Spleen (tissue), 11 donors: ENCODE measurements at regions not wholly inside any gene's neighbourhood (a gene's known extent, or its start where the extent isn't known, plus 50 kb on each side); places are given as distances from the start of the nearest gene placed in this dataset.

ENCODE experiments used
- DNase-seq: peaks from one replicate; pipeline ENCODE4 v3.0.0-alpha.2; 2020
- H3K27ac ChIP-seq, 8 donors: fragments of 200-600 bp; sonication (generic) in 7 of 8; 1 replicate in 4 of 8; 2 replicates in 4 of 8; pipeline versions ENCODE4 v1.5.0 to v1.8.0; 2016 to 2021; ENCODE audit warnings: inconsistent platforms in 4 of 8, mild to moderate bottlenecking in 4 of 8, moderate library complexity in 1 of 8
- H3K27me3 ChIP-seq, 7 donors: fragments of 200-600 bp; sonication (generic) in 6 of 7; replicated peaks in 1 of 7; 1 replicate in 4 of 7; 2 replicates in 3 of 7; pipeline versions ENCODE4 v1.5.0 to v1.8.0; 2016 to 2021; ENCODE audit warnings: inconsistent platforms in 3 of 7, mild to moderate bottlenecking in 1 of 7
- H3K36me3 ChIP-seq, 6 donors: fragments of 200-600 bp; sonication (generic) in 5 of 6; 1 replicate in 4 of 6; 2 replicates in 2 of 6; pipeline versions ENCODE4 v1.5.0 to v1.8.0; 2016 to 2021; ENCODE audit warnings: inconsistent platforms in 2 of 6
- H3K4me1 ChIP-seq, 6 donors: fragments of 200-600 bp; sonication (generic) in 5 of 6; 1 replicate in 3 of 6; 2 replicates in 3 of 6; pipeline versions ENCODE4 v1.5.0 to v1.8.0; 2016 to 2021; ENCODE audit warnings: inconsistent platforms in 3 of 6
- H3K4me3 ChIP-seq, 8 donors: fragments of 200-600 bp; sonication (generic) in 7 of 8; 1 replicate in 4 of 8; 2 replicates in 4 of 8; pipeline versions ENCODE4 v1.5.0 to v1.8.0; 2016 to 2021; ENCODE audit warnings: inconsistent platforms in 4 of 8, mild to moderate bottlenecking in 4 of 8, moderate library complexity in 2 of 8
- H3K9me3 ChIP-seq, 8 donors: fragments of 200-600 bp; sonication (generic) in 7 of 8; 1 replicate in 4 of 8; 2 replicates in 4 of 8; pipeline versions ENCODE4 v1.5.0 to v1.8.0; 2016 to 2021; ENCODE audit warnings: inconsistent platforms in 4 of 8
- POLR2A ChIP-seq, 3 donors: fragments of 450-650 bp; IDR thresholded peaks; one replicate each; pipeline ENCODE4 v1.5.1; 2017; ENCODE audit warnings: antibody characterized with exemption in 3 of 3, mild to moderate bottlenecking in 1 of 3
- POLR2AphosphoS5 ChIP-seq, 3 donors: sonication (generic); formaldehyde crosslinking; IDR thresholded peaks; one replicate each; pipeline ENCODE4 v1.5.1; 2017; ENCODE audit warnings: antibody characterized with exemption in 3 of 3
- WGBS, 5 donors: extraction: QIAGEN DNeasy Blood & Tissue Kit in 3 of 5; methylation state at CpG; one replicate each; pipeline versions ENCODE4 v1.1.5 to v1.1.7; 2013 to 2018; 5-methylcytosine and 5-hydroxymethylcytosine counted together
- intact Hi-C: fragments of 100-400 bp; cut with DNase I; formaldehyde crosslinking; loops from one replicate; pipeline ENCODE4 v1.15.0; 2023; ENCODE audit warnings: low total_unique reads
- TF ChIP-seq, protein P1 (sequence below), 11 experiments: fragments of 200-600 bp in 7 of 11; fragments of 450-650 bp in 4 of 11; sonication (generic) in 4 of 11; IDR thresholded peaks in 8 of 11; conservative IDR thresholded peaks in 3 of 11; 1 replicate in 7 of 11; 2 replicates in 4 of 11; pipeline versions ENCODE4 v1.4.0 to v1.8.0; 2016 to 2021; ENCODE audit warnings: antibody characterized with exemption in 11 of 11, inconsistent platforms in 4 of 11, mild to moderate bottlenecking in 1 of 11
- donor health status: healthy with polysubstance abuse.
- donor health status: DM: no; HTN: no; CAD: no; lungs with moderate emphysema.
- donor health status: DM: no; HTN: no; CAD: no.
- donor health status: Bipolar disorder and iron deficiency.
- donor health status: healthy.
- donor health status: DM: no; HTN: no; CAD: no.
- donor health status: DM: yes; HTN: yes; CAD: no.

DNA sequence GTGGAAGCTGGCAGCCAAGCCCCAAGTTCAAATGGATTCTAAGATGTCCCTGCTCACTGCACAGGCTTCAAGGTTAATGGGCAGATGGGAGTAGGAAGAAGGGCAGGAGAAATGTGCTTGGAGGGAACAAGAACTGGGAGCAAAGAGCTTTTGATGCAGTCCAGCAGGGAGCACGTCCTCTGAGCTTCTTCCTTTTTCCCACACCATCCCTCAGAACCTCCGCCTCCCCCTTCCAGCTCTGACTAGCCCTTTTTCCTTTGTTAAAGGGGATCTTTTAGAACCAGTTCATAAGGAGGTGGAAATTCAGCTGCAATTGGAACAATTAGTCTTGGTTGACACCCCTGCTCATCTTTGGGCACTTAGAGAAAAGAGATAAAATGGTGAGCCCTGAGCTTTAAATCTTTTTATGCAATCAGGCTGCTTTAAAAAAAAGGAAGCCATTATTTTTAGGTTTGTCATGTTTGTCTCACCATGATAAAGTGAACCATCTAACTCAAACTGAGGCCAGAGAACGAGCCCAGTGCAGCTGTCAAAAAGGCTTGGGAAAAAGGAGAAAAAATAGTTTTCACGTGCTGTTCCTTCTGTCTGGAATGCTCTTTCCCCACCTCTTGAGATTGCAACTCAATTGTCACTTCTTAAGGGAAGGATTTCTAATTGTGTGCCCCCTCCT is 135.8 kb upstream of the IL1RAPL2 start:
- Histone ChIP-seq H3K27me3 (peaks cover 0 to 6% (median 0%) of the 10 kb centered on the region in 7 donors), H3K4me3 (no peak overlapping the region), H3K27ac (no peak overlapping the region), H3K9me3 (no peaks in the 10 kb centered on the region), H3K4me1 (no peaks in the 10 kb centered on the region), H3K36me3 (no peaks in the 10 kb centered on the region)
- 25 to 35% (median 28%) methylated on average over 4 of the region's 4 CpGs for whole genome bisulfite sequencing, 5 donors
- DNase-seq: no peak
- intact Hi-C loops: no loop called here
- TF ChIP-seq POLR2A (IDR thresholded peaks at IDR 0.05): no peak
- TF ChIP-seq, protein P1, sequence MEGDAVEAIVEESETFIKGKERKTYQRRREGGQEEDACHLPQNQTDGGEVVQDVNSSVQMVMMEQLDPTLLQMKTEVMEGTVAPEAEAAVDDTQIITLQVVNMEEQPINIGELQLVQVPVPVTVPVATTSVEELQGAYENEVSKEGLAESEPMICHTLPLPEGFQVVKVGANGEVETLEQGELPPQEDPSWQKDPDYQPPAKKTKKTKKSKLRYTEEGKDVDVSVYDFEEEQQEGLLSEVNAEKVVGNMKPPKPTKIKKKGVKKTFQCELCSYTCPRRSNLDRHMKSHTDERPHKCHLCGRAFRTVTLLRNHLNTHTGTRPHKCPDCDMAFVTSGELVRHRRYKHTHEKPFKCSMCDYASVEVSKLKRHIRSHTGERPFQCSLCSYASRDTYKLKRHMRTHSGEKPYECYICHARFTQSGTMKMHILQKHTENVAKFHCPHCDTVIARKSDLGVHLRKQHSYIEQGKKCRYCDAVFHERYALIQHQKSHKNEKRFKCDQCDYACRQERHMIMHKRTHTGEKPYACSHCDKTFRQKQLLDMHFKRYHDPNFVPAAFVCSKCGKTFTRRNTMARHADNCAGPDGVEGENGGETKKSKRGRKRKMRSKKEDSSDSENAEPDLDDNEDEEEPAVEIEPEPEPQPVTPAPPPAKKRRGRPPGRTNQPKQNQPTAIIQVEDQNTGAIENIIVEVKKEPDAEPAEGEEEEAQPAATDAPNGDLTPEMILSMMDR (IDR thresholded peaks at IDR 0.05 in 8 of 11, conservative IDR thresholded peaks at IDR 0.05 in 3 of 11): no peak
- no peak for TF ChIP-seq POLR2AphosphoS5 (IDR thresholded peaks at IDR 0.05)

DNA sequence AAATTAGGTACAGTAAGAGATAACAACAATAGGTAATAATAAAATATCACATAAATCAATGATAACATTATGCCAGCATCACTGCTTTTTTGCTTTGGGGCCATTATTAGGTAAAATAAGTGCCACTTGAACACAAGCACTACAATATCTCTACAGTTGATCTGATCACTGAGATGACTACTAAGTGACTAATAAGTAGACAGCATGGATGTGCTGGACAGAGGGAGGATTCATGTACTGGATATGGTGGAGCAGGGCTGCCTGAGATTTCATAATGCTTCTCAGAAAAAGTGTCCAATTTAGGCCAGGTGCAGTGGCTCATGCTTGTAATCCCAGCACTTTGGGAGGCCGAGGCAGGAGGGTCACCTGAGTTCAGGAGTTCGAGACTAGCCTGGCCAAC is 137.8 kb upstream of the IL1RAPL2 start:
- intact Hi-C loops: no loop called here
- DNase-seq: no peak
- Histone ChIP-seq H3K27ac (no peak overlapping the region), H3K9me3 (no peaks in the 10 kb centered on the region), H3K36me3 (no peaks in the 10 kb centered on the region), H3K27me3 (peaks cover 0 to 6% (median 0%) of the 10 kb centered on the region in 7 donors), H3K4me3 (no peak overlapping the region), H3K4me1 (no peaks in the 10 kb centered on the region)
- TF ChIP-seq, protein P1 (IDR thresholded peaks at IDR 0.05 in 8 of 11, conservative IDR thresholded peaks at IDR 0.05 in 3 of 11): no peak
- TF ChIP-seq POLR2AphosphoS5 (IDR thresholded peaks at IDR 0.05): no peak
- TF ChIP-seq POLR2A (IDR thresholded peaks at IDR 0.05): no peak
- 62 to 94% (median 74%) methylated on average over 2 of the region's 2 CpGs; no CpG with 5 or more reads in 1 of the 5 donors for WGBS, 5 donors

DNA sequence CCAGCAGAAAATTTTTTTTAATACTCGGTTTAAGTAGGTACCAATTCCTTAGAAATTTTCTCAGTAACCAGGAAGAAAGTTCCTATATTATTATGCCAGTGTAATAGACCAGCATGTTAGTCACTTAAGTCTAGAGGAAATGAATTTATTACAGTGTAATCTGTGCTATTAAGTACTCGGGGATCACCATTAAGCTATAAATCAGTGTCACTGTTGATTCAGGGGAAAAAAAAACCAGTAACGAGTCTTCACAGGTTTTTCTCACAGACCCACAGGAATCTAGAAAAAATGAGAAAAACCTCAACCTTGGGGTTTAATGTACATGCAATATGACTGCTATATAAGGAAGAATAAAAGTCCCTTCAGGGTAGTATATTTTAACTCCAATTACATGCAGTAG is 138.3 kb upstream of the IL1RAPL2 start:
- no peak overlapping the region for H3K27ac ChIP-seq
- H3K4me3 ChIP-seq: no peak overlapping the region
- H3K4me1 ChIP-seq: no peaks in the 10 kb centered on the region
- whole genome bisulfite sequencing, 5 donors: 52 to 70% (median 54%) methylated on average over 3 of the region's 3 CpGs
- H3K27me3 ChIP-seq: peaks cover 0 to 6% (median 0%) of the 10 kb centered on the region in 7 donors
- no peaks in the 10 kb centered on the region for H3K36me3 ChIP-seq
- intact Hi-C loops: no loop called here
- no peak for DNase-seq
- no peaks in the 10 kb centered on the region for H3K9me3 ChIP-seq
- TF ChIP-seq POLR2A (IDR thresholded peaks at IDR 0.05) (no peak), POLR2AphosphoS5 (IDR thresholded peaks at IDR 0.05) (no peak)
- TF ChIP-seq, protein P1 (IDR thresholded peaks at IDR 0.05 in 8 of 11, conservative IDR thresholded peaks at IDR 0.05 in 3 of 11): no peak

DNA sequence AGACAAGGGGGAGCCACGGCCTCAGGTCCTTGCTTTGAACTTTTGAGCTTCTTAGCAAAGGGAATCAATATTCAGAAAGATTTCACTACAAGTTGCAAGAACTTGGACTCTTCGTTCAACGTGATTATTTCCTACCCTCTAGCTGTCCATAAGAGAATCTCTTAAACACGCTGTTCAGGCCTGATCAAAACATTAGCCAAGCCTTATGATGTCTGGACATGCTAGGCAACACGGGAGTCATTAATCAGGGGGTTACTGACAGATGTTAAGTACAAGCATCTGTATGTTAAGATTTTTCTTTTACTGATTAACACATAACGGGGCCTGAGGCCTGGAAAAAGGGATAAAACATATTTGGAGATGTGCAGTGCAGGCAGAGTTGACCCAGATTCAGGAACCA is 138.9 kb upstream of the IL1RAPL2 start:
- H3K4me3 ChIP-seq: no peak overlapping the region
- H3K27me3 ChIP-seq: peaks cover 0 to 6% (median 0%) of the 10 kb centered on the region in 7 donors
- H3K36me3 ChIP-seq: no peaks in the 10 kb centered on the region
- no peaks in the 10 kb centered on the region for H3K9me3 ChIP-seq
- TF ChIP-seq POLR2A (IDR thresholded peaks at IDR 0.05) (no peak), POLR2AphosphoS5 (IDR thresholded peaks at IDR 0.05) (no peak)
- TF ChIP-seq, protein P1 (IDR thresholded peaks at IDR 0.05 in 8 of 11, conservative IDR thresholded peaks at IDR 0.05 in 3 of 11): no peak
- no peaks in the 10 kb centered on the region for H3K4me1 ChIP-seq
- no peak for DNase-seq
- H3K27ac ChIP-seq: no peak overlapping the region
- 56 to 74% (median 67%) methylated on average over 6 of the region's 6 CpGs for WGBS, 5 donors
- intact Hi-C loops: no loop called here
